PC-9 (cell line): ENCODE measurements at regions not wholly inside any gene's neighbourhood (a gene's known extent, or its start where the extent isn't known, plus 50 kb on each side); places are given as distances from the start of the nearest gene placed in this dataset.

ENCODE experiments used
- BruUV-seq: library from RNA; stranded (reverse); fragments of 400-500 nt; replicated peaks from 2 replicates; lab custom pipeline; 2021; lab: Mats Ljungman, UMichigan
- CTCF ChIA-PET: fragments of 300-600 bp; sonication (Branson Sonifier 250); formaldehyde crosslinking; loops from one replicate; lab custom pipeline; 2022; ENCODE audit warnings: antibody characterized with exemption; lab: Charles Lee
- POLR2A ChIA-PET: fragments of 300-600 bp; sonication (Branson Sonifier 250); formaldehyde crosslinking; loops from one replicate; lab custom pipeline; 2022; ENCODE audit warnings: antibody characterized with exemption; ENCODE audit not compliant: unreplicated experiment; lab: Charles Lee
- DNase-seq, 2 experiments: peaks; one replicate each; pipeline versions ENCODE4 v3.0.0 to v3.0.0-alpha.2; 2015 to 2022; ENCODE audit warnings: mixed read lengths in 1 of 2
- H2AFZ ChIP-seq: fragments of 200-600 bp; sonication (generic); 2 replicates; pipeline ENCODE4 v1.8.1; 2017; ENCODE audit warnings: antibody characterized with exemption
- H3F3A ChIP-seq: fragments of 200-600 bp; sonication (generic); 2 replicates; pipeline ENCODE4 v1.8.1; 2017; ENCODE audit warnings: antibody characterized with exemption, mild to moderate bottlenecking, low read depth; ENCODE audit not compliant: insufficient read depth
- H3K27ac ChIP-seq: fragments of 200-600 bp; sonication (generic); 2 replicates; pipeline ENCODE4 v1.6.1; 2016; ENCODE audit warnings: mixed run types
- H3K27me3 ChIP-seq: fragments of 200-600 bp; sonication (generic); 2 replicates; pipeline ENCODE4 v1.6.1; 2016; ENCODE audit warnings: low read depth, mixed run types; ENCODE audit not compliant: insufficient read depth
- H3K36me3 ChIP-seq: fragments of 200-600 bp; sonication (generic); 2 replicates; pipeline ENCODE4 v1.6.1; 2016; ENCODE audit warnings: low read depth, mixed run types
- H3K4me1 ChIP-seq: fragments of 200-600 bp; sonication (generic); replicated peaks from 2 replicates; pipeline ENCODE4 v1.6.1; 2016; ENCODE audit warnings: mixed run types; ENCODE audit not compliant: insufficient read depth
- H3K4me2 ChIP-seq: fragments of 200-600 bp; sonication (generic); 2 replicates; pipeline ENCODE4 v1.6.1; 2017; ENCODE audit warnings: mixed run types
- H3K4me3 ChIP-seq: fragments of 200-600 bp; sonication (generic); 2 replicates; pipeline ENCODE4 v1.6.1; 2016; ENCODE audit warnings: mixed run types
- H3K79me2 ChIP-seq: fragments of 200-600 bp; sonication (generic); 2 replicates; pipeline ENCODE4 v1.6.1; 2017; ENCODE audit warnings: low read depth, mixed run types
- H3K9me2 ChIP-seq: fragments of 200-600 bp; sonication (generic); 2 replicates; pipeline ENCODE4 v1.8.1; 2017; ENCODE audit warnings: mild to moderate bottlenecking; ENCODE audit not compliant: insufficient read depth
- H3K9me3 ChIP-seq: fragments of 200-600 bp; sonication (generic); 2 replicates; pipeline ENCODE4 v1.8.1; 2016; ENCODE audit warnings: low read depth; ENCODE audit not compliant: insufficient read depth
- H4K20me1 ChIP-seq: fragments of 200-600 bp; sonication (generic); 2 replicates; pipeline ENCODE4 v1.8.1; 2017; ENCODE audit not compliant: insufficient read depth
- CTCF ChIP-seq: fragments of 200-600 bp; sonication (generic); conservative IDR thresholded peaks from 2 replicates; pipeline ENCODE4 v1.6.1; 2017; ENCODE audit warnings: mixed run types, antibody characterized with exemption, mild to moderate bottlenecking, moderate library complexity
- EZH2 ChIP-seq: fragments of 200-600 bp; sonication (generic); IDR thresholded peaks from 2 replicates; pipeline ENCODE4 v1.8.0; 2017; ENCODE audit warnings: antibody characterized with exemption, low read depth
- intact Hi-C: fragments of 100-400 bp; cut with micrococcal nuclease; formaldehyde crosslinking; loops from one replicate; pipeline ENCODE4 v1.10.0; 2022; ENCODE audit not compliant: unreplicated experiment

GRCh38 chr3:193778676-193779075 lies 185.7 kb downstream of the OPA1 start:
- Histone ChIP-seq H3K9me2 (no peaks in the 10 kb centered on the region), H3K4me2 (no peak overlapping the region), H3K4me3 (no peak overlapping the region), H3K27me3 (no peaks in the 10 kb centered on the region), H3K79me2 (no peaks in the 10 kb centered on the region), H3F3A (peaks cover 29% of the 10 kb centered on the region), H4K20me1 (no peaks in the 10 kb centered on the region), H3K36me3 (no peaks in the 10 kb centered on the region), H3K9me3 (no peaks in the 10 kb centered on the region), H3K27ac (no peak overlapping the region), H2AFZ (no peak overlapping the region), H3K4me1 (peaks cover 43% of the 10 kb centered on the region)
- intact Hi-C loops: loop anchor here (10.0 kb wide), 1 partner anchor 94 kb away; no protein-coding TSS in a partner anchor
- BruUV-seq: no TSS peak
- TF ChIP-seq CTCF (no peak), EZH2 (no peak)
- CTCF ChIA-PET: interaction anchor here (0.7 kb wide), 1 partner anchor 428 kb away, joined by 3 read pairs; no protein-coding TSS in a partner anchor
- POLR2A ChIA-PET: no interaction called here
- no peak for DNase-seq

- H3K27ac ChIP-seq: no peak overlapping the region
- H3K4me1 ChIP-seq: peaks cover 56% of the 10 kb centered on the region
- H3K79me2 ChIP-seq: no peaks in the 10 kb centered on the region
- H3K4me3 ChIP-seq: no peak overlapping the region
- TF ChIP-seq EZH2: no peak
- no peak for TF ChIP-seq CTCF
- H2AFZ ChIP-seq: no peak overlapping the region
- no peak for DNase-seq
- H3K9me2 ChIP-seq: no peaks in the 10 kb centered on the region
- H3F3A ChIP-seq: peaks cover 39% of the 10 kb centered on the region
- H3K9me3 ChIP-seq: no peaks in the 10 kb centered on the region
- BruUV-seq: no TSS peak
- H3K4me2 ChIP-seq: no peak overlapping the region
- POLR2A ChIA-PET: interaction anchor here (0.6 to 0.7 kb wide), 2 partner anchors 50 to 92 kb away, joined by 3 to 4 read pairs; no protein-coding TSS in a partner anchor
- intact Hi-C loops: loop anchor here (2.0 to 10.0 kb wide), 4 partner anchors 95 to 433 kb away; no protein-coding TSS in a partner anchor
- no peaks in the 10 kb centered on the region for H4K20me1 ChIP-seq
- CTCF ChIA-PET: interaction anchor here (0.7 to 1.8 kb wide), 3 partner anchors 201 to 585 kb away, joined by 3 to 23 read pairs (median 3); no protein-coding TSS in a partner anchor
- no peaks in the 10 kb centered on the region for H3K27me3 ChIP-seq
- no peaks in the 10 kb centered on the region for H3K36me3 ChIP-seq
Observed at GRCh38 chr3:193779933-193780332, 186.9 kb downstream of the OPA1 start.

- peak overlapping the region; percentile 98 for H3K27ac ChIP-seq
- H3K4me2 ChIP-seq: peak overlapping the region; percentile 73
- H3F3A ChIP-seq: peaks cover 42% of the 10 kb centered on the region
- peaks cover 59% of the 10 kb centered on the region for H3K4me1 ChIP-seq
- no peak overlapping the region for H2AFZ ChIP-seq
- no TSS peak for BruUV-seq
- intact Hi-C loops: loop anchor here (2.0 to 10.0 kb wide), 3 partner anchors 194 to 432 kb away; no protein-coding TSS in a partner anchor
- no peaks in the 10 kb centered on the region for H3K36me3 ChIP-seq
- H3K9me2 ChIP-seq: no peaks in the 10 kb centered on the region
- ChIA-PET CTCF (interaction anchor here (0.6 to 1.9 kb wide), 14 partner anchors 9 to 585 kb away, joined by 3 to 23 read pairs (median 4); no protein-coding TSS in a partner anchor), POLR2A (interaction anchor here (0.6 to 2.0 kb wide), 10 partner anchors 48 to 400 kb away, joined by 3 to 33 read pairs (median 11); partner anchors contain the start of gene HES1)
- no peak for DNase-seq
- no peak overlapping the region for H3K4me3 ChIP-seq
- H3K79me2 ChIP-seq: no peaks in the 10 kb centered on the region
- no peaks in the 10 kb centered on the region for H3K9me3 ChIP-seq
- no peak for TF ChIP-seq CTCF
- TF ChIP-seq EZH2: no peak
- no peaks in the 10 kb centered on the region for H3K27me3 ChIP-seq
- no peaks in the 10 kb centered on the region for H4K20me1 ChIP-seq
Observed at GRCh38 chr3:193780397-193780796, 187.4 kb downstream of the OPA1 start.
